Frontal cortex (tissue), 3 donors: ENCODE measurements at regions not wholly inside any gene's neighbourhood (a gene's known extent, or its start where the extent isn't known, plus 50 kb on each side); places are given as distances from the start of the nearest gene placed in this dataset.
"Not testable (repeated sequence)": the region's sequence is repeated elsewhere in the genome, so short reads cannot be mapped to it uniquely, and the experiment has no call there.

Source experiments
- DNase-seq, 2 donors: peaks; one replicate each; pipeline ENCODE4 v3.0.0; 2012; ENCODE audit warnings: low spot score in 2 of 2
- FAIRE-seq: peaks from 2 replicates; lab custom pipeline; 2012; peaks lifted over from hg19 to GRCh38; lab: Jason Lieb, UNC
- donor health status: control.
- donor health status: control.
- donor health status: control.

DNA sequence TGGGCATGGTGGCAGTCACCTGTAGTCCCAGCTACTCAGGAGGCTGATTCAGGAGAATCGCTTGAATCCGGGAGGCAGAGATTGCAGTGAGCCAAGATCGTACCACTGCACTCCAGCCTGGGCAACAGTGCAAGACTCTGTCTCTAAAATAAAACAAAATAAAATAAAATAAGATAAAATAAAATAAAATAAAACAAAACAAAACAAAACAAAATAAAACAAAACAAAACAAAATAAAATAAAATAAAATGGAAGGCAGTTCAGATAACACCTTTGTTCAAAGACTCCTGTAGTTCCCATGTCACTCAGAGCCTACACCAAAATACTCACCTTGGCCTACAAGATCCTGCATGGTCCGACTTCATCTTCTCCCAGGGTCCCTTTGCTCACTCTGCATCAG, 61.3 kb downstream of the SYF2 start:
- not testable (repeated sequence) for DNase-seq
- FAIRE-seq = peak; percentile 6

GRCh38 chr1:25170439-25170838, 61.9 kb downstream of the SYF2 start:
- FAIRE-seq (no peak), DNase-seq (no peak)

DNA sequence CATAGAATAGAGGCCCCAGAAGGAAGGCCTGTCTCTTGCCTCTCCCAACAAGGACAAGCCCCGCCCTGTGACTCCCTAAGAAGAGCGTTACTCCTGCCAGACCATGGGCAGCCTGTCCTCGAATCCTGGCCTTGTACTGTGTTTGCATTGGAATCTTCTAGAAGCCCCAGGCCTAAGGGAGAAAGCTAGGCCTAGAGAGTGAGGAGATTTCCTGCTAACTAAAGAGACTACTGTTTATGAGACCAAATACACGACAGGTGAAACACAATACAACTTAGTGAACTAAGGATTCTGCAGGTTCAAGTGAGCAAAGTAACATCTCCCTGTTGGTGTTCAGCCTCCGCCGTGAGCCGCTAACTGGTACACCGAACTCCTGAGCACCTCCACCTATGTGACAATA, 62.7 kb downstream of the SYF2 start:
- no peak for DNase-seq
- FAIRE-seq = no peak

DNA sequence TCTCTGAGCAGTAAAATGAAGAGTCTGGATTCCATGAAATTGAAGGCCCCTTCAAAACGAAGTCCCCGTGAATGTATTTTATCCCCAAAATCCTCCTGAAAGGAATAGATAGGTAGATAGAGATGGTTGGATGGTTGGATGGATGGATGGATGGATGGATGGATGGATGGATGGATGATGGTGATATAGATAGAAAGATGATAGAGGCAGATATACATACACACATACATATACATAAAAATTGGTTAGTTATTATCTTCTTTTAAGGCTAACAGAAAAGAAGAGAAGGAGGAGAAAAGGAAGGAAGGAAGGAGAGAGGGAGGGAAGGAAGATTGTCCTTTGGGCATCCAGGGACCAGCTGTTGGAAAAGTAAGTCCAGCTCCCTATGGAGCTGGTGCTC, 63.1 kb downstream of the SYF2 start:
- no peak for FAIRE-seq
- DNase-seq = no peak

- DNase-seq = no peak
- FAIRE-seq = no peak
These were observed 63.9 kb downstream of the SYF2 start for GRCh38 chr1:25168193-25169071.

GRCh38 chr1:25167269-25168192, 64.8 kb downstream of the SYF2 start:
- no peak for DNase-seq

GRCh38 chr1:25166847-25167246, 65.5 kb downstream of the SYF2 start:
- FAIRE-seq (no peak), DNase-seq (no peak)

More at GRCh38 chr1:25167269-25168192, 64.8 kb downstream of the SYF2 start:
- no peak for FAIRE-seq

DNA sequence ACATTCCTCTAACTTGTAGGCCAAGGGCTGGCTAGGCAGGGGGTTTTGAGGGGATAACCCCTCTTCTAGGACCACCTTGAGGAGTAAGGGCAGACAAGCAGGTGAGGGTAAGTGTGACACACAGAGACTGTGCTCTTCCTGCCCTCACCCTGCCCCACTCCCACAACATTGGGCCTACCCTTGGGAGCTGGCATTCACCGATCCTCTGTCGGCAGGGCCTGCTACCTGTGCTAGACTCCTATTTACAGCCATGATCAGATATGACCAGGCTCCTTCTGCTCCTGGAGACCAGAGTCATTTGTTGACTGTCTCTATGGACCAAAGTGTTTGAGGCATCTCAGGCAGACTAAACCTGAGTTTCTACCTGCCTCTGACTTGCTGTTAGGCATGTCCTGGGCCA, 68.3 kb downstream of the SYF2 start:
- no peak for DNase-seq

GRCh38 chr1:25161981-25162380, 70.3 kb downstream of the SYF2 start:
- no peak for DNase-seq
- no peak for FAIRE-seq

More for the DNA sequence above, 68.3 kb downstream of the SYF2 start:
- FAIRE-seq = no peak

DNA sequence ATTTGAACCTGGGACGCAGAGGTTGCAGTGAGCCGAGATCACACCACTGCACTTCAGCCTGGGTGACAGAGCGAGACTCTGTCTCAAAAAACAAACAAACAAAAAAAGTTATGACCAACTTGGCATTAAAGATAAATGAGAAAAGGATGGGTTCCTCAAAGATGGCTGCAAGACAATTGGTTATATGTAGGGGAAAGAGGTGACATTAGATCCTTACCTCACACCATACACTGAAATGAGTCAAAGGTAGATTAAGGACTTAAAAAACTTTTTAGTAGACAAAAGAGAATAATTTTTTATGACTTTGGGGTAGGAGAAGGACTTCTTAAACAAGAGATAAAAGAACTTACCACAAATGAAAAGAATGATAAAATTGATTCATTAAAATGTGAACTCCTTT, 74.5 kb downstream of the SYF2 start:
- no peak for FAIRE-seq
- no peak for DNase-seq

GRCh38 chr1:25150985-25151495, 81.3 kb downstream of the SYF2 start:
- FAIRE-seq (no peak), DNase-seq (no peak)

- FAIRE-seq (no peak), DNase-seq (no peak)
These were observed 83.5 kb downstream of the SYF2 start for GRCh38 chr1:25148673-25149300.

DNA sequence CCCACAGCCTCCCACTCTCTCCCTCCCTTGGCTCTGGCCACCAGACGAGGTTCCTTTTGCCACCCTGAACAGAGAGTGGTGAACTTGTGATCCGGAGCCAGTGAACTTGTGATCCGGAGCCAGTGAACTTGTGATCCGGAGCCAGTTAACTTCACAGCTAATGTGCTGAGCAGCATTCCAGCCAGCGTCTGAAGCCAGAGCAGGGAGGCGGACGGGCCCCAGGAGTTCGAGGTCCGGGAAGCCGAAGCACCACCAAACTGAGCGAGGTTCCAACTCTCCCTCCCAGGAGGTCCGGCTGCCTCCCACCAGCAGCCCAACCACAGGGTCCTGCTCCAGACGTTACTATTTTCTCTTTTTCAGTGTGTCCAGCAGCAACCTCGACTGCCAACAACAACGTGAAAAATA, 85.8 kb downstream of the SYF2 start:
- FAIRE-seq = no peak
- no peak for DNase-seq

- no peak for FAIRE-seq
These were observed 86.4 kb downstream of the SYF2 start for GRCh38 chr1:25145775-25146393.

DNA sequence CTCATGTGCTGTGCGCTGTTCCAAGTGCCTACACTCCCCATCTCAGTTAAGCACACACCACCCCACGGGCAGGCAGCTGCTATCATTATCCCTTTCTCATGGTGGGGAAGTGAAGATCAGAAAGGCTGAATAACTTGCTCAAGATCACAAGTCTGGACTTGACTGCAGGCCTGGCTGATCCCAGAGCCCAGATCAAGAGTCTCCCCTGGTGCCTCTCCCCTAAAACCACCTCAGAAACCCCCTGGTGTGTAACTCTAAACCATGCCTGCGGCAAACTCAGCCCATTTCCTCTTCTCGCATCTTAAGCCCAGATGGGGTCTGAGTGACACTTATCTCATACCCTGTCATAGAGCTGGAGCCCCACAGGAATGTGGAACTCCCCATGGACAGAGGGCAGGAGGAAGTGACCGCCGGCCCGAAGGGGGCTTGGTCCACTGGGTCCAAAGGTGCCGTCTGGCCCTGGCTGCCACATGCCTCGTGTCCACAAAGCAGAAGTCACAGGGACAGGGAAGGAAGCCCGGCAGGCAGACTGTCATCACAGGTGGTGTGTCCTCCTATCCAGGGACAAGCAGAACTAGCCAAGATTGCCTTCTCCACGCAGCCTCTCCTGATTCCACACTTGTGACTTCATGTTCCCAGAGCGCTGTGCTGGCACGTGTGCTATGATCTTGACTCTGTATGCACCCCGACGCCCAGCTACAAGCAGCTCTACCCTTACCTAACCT, 92.1 kb downstream of the SYF2 start:
- DNase-seq = no peak
- no peak for FAIRE-seq

More at GRCh38 chr1:25145775-25146393, 86.4 kb downstream of the SYF2 start:
- DNase-seq = no peak

GRCh38 chr1:25137521-25138395, 94.5 kb downstream of the SYF2 start:
- DNase-seq (no peak), FAIRE-seq (no peak)

- DNase-seq (no peak), FAIRE-seq (no peak)
These were observed 95.2 kb downstream of the SYF2 start for GRCh38 chr1:25137106-25137505.

GRCh38 chr1:25135909-25136308, 96.4 kb downstream of the SYF2 start:
- DNase-seq (no peak), FAIRE-seq (no peak)
